ENCODE measurements at regions not wholly inside any gene's neighbourhood (a gene's known extent, or its start where the extent isn't known, plus 50 kb on each side); places are given as distances from the start of the nearest gene placed in this dataset.

- Histone ChIP-seq H3K9ac (ENCODE audit: low read length) (no peak overlapping the region), H3K9me3 (ENCODE audit: control insufficient read depth, low read length) (peaks cover 6% of the 10 kb centered on the region), H3K4me1 (ENCODE audit: control insufficient read depth, insufficient read depth, low read length) (no peaks in the 10 kb centered on the region), H3K27me3 (replicated peaks; ENCODE audit: control insufficient read depth, insufficient read depth, low read length) (peaks cover 23% of the 10 kb centered on the region), H3K4me3 (ENCODE audit: low read length) (no peak overlapping the region), H3K36me3 (ENCODE audit: control insufficient read depth, insufficient read depth, low read length, severe bottlenecking) (no peaks in the 10 kb centered on the region)
- no peak for DNase-seq (ENCODE audit: low read depth)
Observed at GRCh38 chr6:165735065-165735464, 72.0 kb upstream of the PDE10A start.

GRCh38 chr6:165733489-165733791 is 70.4 kb upstream of the PDE10A start:
- Histone ChIP-seq H3K9me3 (ENCODE audit: control insufficient read depth, low read length) (peaks cover 6% of the 10 kb centered on the region), H3K27me3 (replicated peaks; ENCODE audit: control insufficient read depth, insufficient read depth, low read length) (peaks cover 23% of the 10 kb centered on the region), H3K4me1 (ENCODE audit: control insufficient read depth, insufficient read depth, low read length) (no peaks in the 10 kb centered on the region), H3K9ac (ENCODE audit: low read length) (no peak overlapping the region), H3K4me3 (ENCODE audit: low read length) (no peak overlapping the region), H3K36me3 (ENCODE audit: control insufficient read depth, insufficient read depth, low read length, severe bottlenecking) (no peaks in the 10 kb centered on the region)
- DNase-seq (ENCODE audit: low read depth), result no peak

GRCh38 chr6:165732696-165733488 is 69.9 kb upstream of the PDE10A start:
- Histone ChIP-seq H3K9me3 (ENCODE audit: control insufficient read depth, low read length) (peaks cover 6% of the 10 kb centered on the region), H3K4me1 (ENCODE audit: control insufficient read depth, insufficient read depth, low read length) (no peaks in the 10 kb centered on the region), H3K9ac (ENCODE audit: low read length) (no peak overlapping the region), H3K27me3 (replicated peaks; ENCODE audit: control insufficient read depth, insufficient read depth, low read length) (peaks cover 26% of the 10 kb centered on the region), H3K36me3 (ENCODE audit: control insufficient read depth, insufficient read depth, low read length, severe bottlenecking) (no peaks in the 10 kb centered on the region), H3K4me3 (ENCODE audit: low read length) (no peak overlapping the region)
- no peak for DNase-seq (ENCODE audit: low read depth)

- Histone ChIP-seq H3K27me3 (replicated peaks; ENCODE audit: control insufficient read depth, insufficient read depth, low read length) (peaks cover 27% of the 10 kb centered on the region), H3K9ac (ENCODE audit: low read length) (no peak overlapping the region), H3K36me3 (ENCODE audit: control insufficient read depth, insufficient read depth, low read length, severe bottlenecking) (no peaks in the 10 kb centered on the region), H3K9me3 (ENCODE audit: control insufficient read depth, low read length) (no peaks in the 10 kb centered on the region), H3K4me1 (ENCODE audit: control insufficient read depth, insufficient read depth, low read length) (no peaks in the 10 kb centered on the region), H3K4me3 (ENCODE audit: low read length) (no peak overlapping the region)
- DNase-seq (ENCODE audit: low read depth), result peak; percentile 1
Observed at GRCh38 chr6:165729307-165729936, 66.4 kb upstream of the PDE10A start.

GRCh38 chr6:165728216-165728615 is 65.2 kb upstream of the PDE10A start:
- H3K4me3 ChIP-seq (ENCODE audit: low read length), result no peak overlapping the region
- no peaks in the 10 kb centered on the region for H3K9me3 ChIP-seq (ENCODE audit: control insufficient read depth, low read length)
- H3K36me3 ChIP-seq (ENCODE audit: control insufficient read depth, insufficient read depth, low read length, severe bottlenecking), result no peaks in the 10 kb centered on the region
- DNase-seq (ENCODE audit: low read depth), result no peak
- no peak overlapping the region for H3K9ac ChIP-seq (ENCODE audit: low read length)
- H3K4me1 ChIP-seq (ENCODE audit: control insufficient read depth, insufficient read depth, low read length), result no peaks in the 10 kb centered on the region
- H3K27me3 ChIP-seq (replicated peaks; ENCODE audit: control insufficient read depth, insufficient read depth, low read length), result peaks cover 17% of the 10 kb centered on the region

- H3K9ac ChIP-seq (ENCODE audit: low read length), result no peak overlapping the region
- DNase-seq (ENCODE audit: low read depth), result no peak
- H3K9me3 ChIP-seq (ENCODE audit: control insufficient read depth, low read length), result no peaks in the 10 kb centered on the region
- no peaks in the 10 kb centered on the region for H3K4me1 ChIP-seq (ENCODE audit: control insufficient read depth, insufficient read depth, low read length)
- H3K36me3 ChIP-seq (ENCODE audit: control insufficient read depth, insufficient read depth, low read length, severe bottlenecking), result no peaks in the 10 kb centered on the region
- no peak overlapping the region for H3K4me3 ChIP-seq (ENCODE audit: low read length)
- H3K27me3 ChIP-seq (replicated peaks; ENCODE audit: control insufficient read depth, insufficient read depth, low read length), result peaks cover 7% of the 10 kb centered on the region
Observed at GRCh38 chr6:165726965-165727381, 63.9 kb upstream of the PDE10A start.

- no peaks in the 10 kb centered on the region for H3K4me1 ChIP-seq (ENCODE audit: control insufficient read depth, insufficient read depth, low read length)
- no peaks in the 10 kb centered on the region for H3K9me3 ChIP-seq (ENCODE audit: control insufficient read depth, low read length)
- DNase-seq (ENCODE audit: low read depth), result no peak
- no peaks in the 10 kb centered on the region for H3K36me3 ChIP-seq (ENCODE audit: control insufficient read depth, insufficient read depth, low read length, severe bottlenecking)
- peaks cover 6% of the 10 kb centered on the region for H3K27me3 ChIP-seq (replicated peaks; ENCODE audit: control insufficient read depth, insufficient read depth, low read length)
- H3K9ac ChIP-seq (ENCODE audit: low read length), result no peak overlapping the region
- no peak overlapping the region for H3K4me3 ChIP-seq (ENCODE audit: low read length)
Observed at GRCh38 chr6:165726290-165726875, 63.3 kb upstream of the PDE10A start.

GRCh38 chr6:165725201-165725600 is 62.2 kb upstream of the PDE10A start:
- H3K27me3 ChIP-seq (replicated peaks; ENCODE audit: control insufficient read depth, insufficient read depth, low read length), result peaks cover 12% of the 10 kb centered on the region
- H3K4me3 ChIP-seq (ENCODE audit: low read length), result no peak overlapping the region
- DNase-seq (ENCODE audit: low read depth), result no peak
- no peaks in the 10 kb centered on the region for H3K36me3 ChIP-seq (ENCODE audit: control insufficient read depth, insufficient read depth, low read length, severe bottlenecking)
- H3K9me3 ChIP-seq (ENCODE audit: control insufficient read depth, low read length), result no peaks in the 10 kb centered on the region
- H3K4me1 ChIP-seq (ENCODE audit: control insufficient read depth, insufficient read depth, low read length), result no peaks in the 10 kb centered on the region
- no peak overlapping the region for H3K9ac ChIP-seq (ENCODE audit: low read length)

- no peak overlapping the region for H3K4me3 ChIP-seq (ENCODE audit: low read length)
- H3K9ac ChIP-seq (ENCODE audit: low read length), result no peak overlapping the region
Observed at GRCh38 chr6:165723326-165723725, 60.3 kb upstream of the PDE10A start.

GRCh38 chr6:165722022-165722421 is 59.0 kb upstream of the PDE10A start:
- Histone ChIP-seq H3K4me1 (ENCODE audit: control insufficient read depth, insufficient read depth, low read length) (no peaks in the 10 kb centered on the region), H3K27me3 (replicated peaks; ENCODE audit: control insufficient read depth, insufficient read depth, low read length) (peaks cover 13% of the 10 kb centered on the region), H3K36me3 (ENCODE audit: control insufficient read depth, insufficient read depth, low read length, severe bottlenecking) (no peaks in the 10 kb centered on the region), H3K4me3 (ENCODE audit: low read length) (no peak overlapping the region), H3K9me3 (ENCODE audit: control insufficient read depth, low read length) (no peaks in the 10 kb centered on the region), H3K9ac (ENCODE audit: low read length) (no peak overlapping the region)
- no peak for DNase-seq (ENCODE audit: low read depth)

More at GRCh38 chr6:165723326-165723725, 60.3 kb upstream of the PDE10A start:
- Histone ChIP-seq H3K36me3 (ENCODE audit: control insufficient read depth, insufficient read depth, low read length, severe bottlenecking) (no peaks in the 10 kb centered on the region), H3K9me3 (ENCODE audit: control insufficient read depth, low read length) (no peaks in the 10 kb centered on the region), H3K4me1 (ENCODE audit: control insufficient read depth, insufficient read depth, low read length) (no peaks in the 10 kb centered on the region), H3K27me3 (replicated peaks; ENCODE audit: control insufficient read depth, insufficient read depth, low read length) (peaks cover 18% of the 10 kb centered on the region)
- no peak for DNase-seq (ENCODE audit: low read depth)

- no peaks in the 10 kb centered on the region for H3K36me3 ChIP-seq (ENCODE audit: control insufficient read depth, insufficient read depth, low read length, severe bottlenecking)
- H3K9me3 ChIP-seq (ENCODE audit: control insufficient read depth, low read length), result no peaks in the 10 kb centered on the region
- no peak overlapping the region for H3K4me3 ChIP-seq (ENCODE audit: low read length)
- peaks cover 13% of the 10 kb centered on the region for H3K27me3 ChIP-seq (replicated peaks; ENCODE audit: control insufficient read depth, insufficient read depth, low read length)
- no peak for DNase-seq (ENCODE audit: low read depth)
- no peak overlapping the region for H3K9ac ChIP-seq (ENCODE audit: low read length)
- H3K4me1 ChIP-seq (ENCODE audit: control insufficient read depth, insufficient read depth, low read length), result no peaks in the 10 kb centered on the region
Observed at GRCh38 chr6:165721356-165721755, 58.3 kb upstream of the PDE10A start.

Data from adipocyte (in vitro differentiated cells).